ENCODE measurements at regions not wholly inside any gene's neighbourhood (a gene's known extent, or its start where the extent isn't known, plus 50 kb on each side); places are given as distances from the start of the nearest gene placed in this dataset.

DNA sequence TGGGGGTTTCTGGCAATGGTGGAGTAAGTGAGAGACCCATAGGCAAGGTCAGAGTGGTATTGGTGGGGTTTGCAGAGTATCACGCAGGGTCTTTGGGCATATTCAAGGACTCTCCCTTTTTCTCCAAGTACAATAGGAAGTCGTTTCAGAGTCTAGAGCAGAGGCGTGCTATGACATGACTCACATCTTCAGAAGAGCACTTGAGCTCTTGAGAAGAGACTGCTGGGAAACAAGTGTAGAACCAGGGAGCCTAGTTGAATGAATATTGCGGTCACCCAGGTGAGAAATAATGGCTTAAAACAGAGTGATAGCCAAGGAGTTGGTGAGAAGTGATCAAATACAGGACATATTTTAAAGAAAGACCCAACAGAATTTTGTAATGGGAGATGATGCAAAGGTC is 813.4 kb downstream of the TLE1 start:
- no peaks in the 10 kb centered on the region for H3K36me3 Mint-ChIP-seq (ENCODE audit: insufficient read depth)
- H3K27ac Mint-ChIP-seq: no peak overlapping the region
- H3K4me1 Mint-ChIP-seq (ENCODE audit: low read depth): peaks cover under 1% of the 10 kb centered on the region
- no peak for DNase-seq (ENCODE audit: low spot score, unreplicated experiment)
- TF ChIP-seq CTCF (IDR thresholded peaks at IDR 0.05; ENCODE audit: unreplicated experiment): no peak
- no peak overlapping the region for H3K4me3 Mint-ChIP-seq (ENCODE audit: low read depth)
- H3K27me3 Mint-ChIP-seq: no peaks in the 10 kb centered on the region
- H3K9me3 Mint-ChIP-seq (ENCODE audit: low read depth): no peaks in the 10 kb centered on the region

DNA sequence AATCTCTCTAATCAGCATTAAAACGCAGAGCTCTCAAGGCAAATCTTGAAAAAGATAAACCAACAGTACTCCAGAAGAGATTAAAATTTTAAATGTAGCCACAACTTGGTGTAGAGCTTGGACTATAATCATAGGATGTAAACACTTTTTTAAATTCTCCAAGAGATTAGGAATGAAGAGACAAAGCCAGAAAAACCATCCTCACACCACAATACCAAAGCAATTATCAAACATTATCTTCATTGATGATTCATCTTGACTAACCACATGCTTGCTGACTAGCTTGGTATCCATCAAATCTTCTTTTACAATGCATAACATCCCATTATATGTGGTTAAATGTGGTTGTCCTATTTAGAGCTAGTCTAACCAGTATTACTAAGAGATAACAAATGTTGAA is 815.1 kb downstream of the TLE1 start:
- Mint-ChIP-seq H3K36me3 (ENCODE audit: insufficient read depth) (no peaks in the 10 kb centered on the region), H3K4me1 (ENCODE audit: low read depth) (no peaks in the 10 kb centered on the region), H3K4me3 (ENCODE audit: low read depth) (no peak overlapping the region), H3K27ac (no peak overlapping the region), H3K27me3 (no peaks in the 10 kb centered on the region), H3K9me3 (ENCODE audit: low read depth) (no peaks in the 10 kb centered on the region)
- no peak for TF ChIP-seq CTCF (IDR thresholded peaks at IDR 0.05; ENCODE audit: unreplicated experiment)
- DNase-seq (ENCODE audit: low spot score, unreplicated experiment): no peak

DNA sequence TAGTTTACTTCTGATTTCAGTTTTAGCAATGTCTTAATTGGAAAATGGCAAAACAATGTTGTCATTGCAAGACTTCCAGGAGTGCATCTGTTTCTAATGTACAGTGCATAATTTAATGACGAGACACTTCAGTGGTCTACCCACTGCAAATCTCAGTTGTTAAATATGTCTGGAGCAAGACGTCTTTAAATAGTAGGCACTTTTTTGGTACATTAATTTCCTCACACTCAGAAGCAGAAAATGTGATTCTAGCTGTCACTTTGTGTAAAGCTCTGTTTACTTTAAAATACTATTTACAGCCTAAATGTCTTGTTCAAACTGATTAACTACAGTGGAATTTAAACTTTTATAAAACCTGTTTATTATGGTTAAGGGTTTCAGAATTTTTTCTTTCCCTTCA is 815.5 kb downstream of the TLE1 start:
- Mint-ChIP-seq H3K27ac (no peak overlapping the region), H3K4me3 (ENCODE audit: low read depth) (no peak overlapping the region)

GRCh38 chr9:80871596-80871995 is 817.8 kb downstream of the TLE1 start:
- Mint-ChIP-seq H3K4me3 (ENCODE audit: low read depth) (no peak overlapping the region), H3K9me3 (ENCODE audit: low read depth) (peaks cover 15% of the 10 kb centered on the region), H3K4me1 (ENCODE audit: low read depth) (no peaks in the 10 kb centered on the region), H3K27me3 (no peaks in the 10 kb centered on the region), H3K27ac (no peak overlapping the region), H3K36me3 (ENCODE audit: insufficient read depth) (peaks cover 2% of the 10 kb centered on the region)
- no peak for TF ChIP-seq CTCF (IDR thresholded peaks at IDR 0.05; ENCODE audit: unreplicated experiment)
- no peak for DNase-seq (ENCODE audit: low spot score, unreplicated experiment)

More for the DNA sequence above, 815.5 kb downstream of the TLE1 start:
- Mint-ChIP-seq H3K27me3 (no peaks in the 10 kb centered on the region), H3K36me3 (ENCODE audit: insufficient read depth) (no peaks in the 10 kb centered on the region), H3K4me1 (ENCODE audit: low read depth) (no peaks in the 10 kb centered on the region), H3K9me3 (ENCODE audit: low read depth) (no peaks in the 10 kb centered on the region)
- DNase-seq (ENCODE audit: low spot score, unreplicated experiment): no peak
- TF ChIP-seq CTCF (IDR thresholded peaks at IDR 0.05; ENCODE audit: unreplicated experiment): no peak

DNA sequence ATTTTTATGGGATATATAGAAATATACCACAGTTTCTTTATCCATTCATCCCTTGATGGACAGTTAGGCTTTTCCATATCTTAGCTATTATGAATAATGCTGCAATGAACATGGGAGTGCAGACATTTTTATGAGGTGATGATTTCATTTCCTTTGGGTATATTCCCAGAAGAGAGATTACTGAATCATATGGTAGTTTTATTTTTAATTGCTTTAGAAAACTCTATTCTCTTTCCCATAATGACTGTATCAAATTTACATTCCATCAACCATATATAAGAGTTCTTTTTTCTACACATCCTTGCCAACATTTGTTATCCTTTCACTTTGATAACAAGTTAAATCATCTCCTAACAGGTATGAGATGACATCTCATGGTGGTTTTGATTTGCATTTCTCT is 821.6 kb downstream of the TLE1 start:
- Mint-ChIP-seq H3K27me3 (no peaks in the 10 kb centered on the region), H3K4me1 (ENCODE audit: low read depth) (no peaks in the 10 kb centered on the region), H3K36me3 (ENCODE audit: insufficient read depth) (peaks cover 2% of the 10 kb centered on the region), H3K9me3 (ENCODE audit: low read depth) (peaks cover 16% of the 10 kb centered on the region), H3K27ac (no peak overlapping the region), H3K4me3 (ENCODE audit: low read depth) (no peak overlapping the region)
- no peak for TF ChIP-seq CTCF (IDR thresholded peaks at IDR 0.05; ENCODE audit: unreplicated experiment)
- no peak for DNase-seq (ENCODE audit: low spot score, unreplicated experiment)

Data from progenitor cell of endocrine pancreas (in vitro differentiated cells).